GM12878 (cell line): ENCODE measurements at regions not wholly inside any gene's neighbourhood (a gene's known extent, or its start where the extent isn't known, plus 50 kb on each side); places are given as distances from the start of the nearest gene placed in this dataset.

Source experiments
- ATAC-seq: fragments of 200-7000 bp; cut with Tn5 transposase; 3 replicates; pipeline ENCODE4 v1.9.1; 2020; ENCODE audit warnings: mild to moderate bottlenecking, moderate library complexity
- BruUV-seq: library from RNA; stranded (reverse); fragments of 400-500 nt; replicated peaks from 2 replicates; lab custom pipeline; 2021; lab: Mats Ljungman, UMichigan
- CTCF ChIA-PET: fragments of 300-600 bp; sonication (Branson Sonifier 250); formaldehyde crosslinking; extraction: SDS; loops from one replicate; lab custom pipeline; 2021; ENCODE audit warnings: inconsistent platforms; lab: Yijun Ruan, JAX
- POLR2A ChIA-PET: fragments of 350-600 bp; formaldehyde crosslinking; extraction: SDS; loops from one replicate; lab custom pipeline; 2021; ENCODE audit warnings: inconsistent platforms; lab: Charles Lee
- RAD21 ChIA-PET: fragments of 300-600 bp; sonication (Branson Sonifier 250); formaldehyde crosslinking; loops from one replicate; lab custom pipeline; 2023; ENCODE audit warnings: antibody characterized with exemption; ENCODE audit not compliant: unreplicated experiment; lab: Charles Lee
- SMC1A ChIA-PET: fragments of 300-600 bp; sonication (Branson Sonifier 250); formaldehyde crosslinking; loops from one replicate; lab custom pipeline; 2023; ENCODE audit not compliant: unreplicated experiment, uncharacterized antibody; lab: Charles Lee
- DNase-seq: peaks from one replicate; pipeline ENCODE4 v3.0.0-alpha.2; 2011; ENCODE audit warnings: low read depth, low spot score
- FAIRE-seq: peaks from 3 replicates; lab custom pipeline; 2011; peaks lifted over from hg19 to GRCh38; lab: Jason Lieb, UNC
- H2AFZ ChIP-seq: 2 replicates; pipeline ENCODE4 v1.6.0; 2011; ENCODE audit warnings: low read depth, low read length, control low read depth; ENCODE audit not compliant: control insufficient read depth
- H3K27ac ChIP-seq: 2 replicates; pipeline ENCODE4 v1.5.1; 2011; ENCODE audit warnings: control low read depth; ENCODE audit not compliant: control insufficient read depth, insufficient read depth
- H3K27me3 ChIP-seq, 2 experiments: replicated peaks in 1 of 2; 2 replicates each; pipeline versions ENCODE4 v1.6.0 to v1.6.1; 2011; ENCODE audit warnings: low read length in 1 of 2; ENCODE audit not compliant: control insufficient read depth in 2 of 2, insufficient read depth in 2 of 2
- H3K36me3 ChIP-seq, 2 experiments: 2 replicates each; pipeline ENCODE4 v1.5.1; 2011; ENCODE audit warnings: low read length in 1 of 2; ENCODE audit not compliant: control insufficient read depth in 2 of 2, insufficient read depth in 2 of 2
- H3K4me1 ChIP-seq: 2 replicates; pipeline ENCODE4 v1.6.1; 2011; ENCODE audit warnings: mild to moderate bottlenecking, low read length, moderate library complexity, mixed read lengths; ENCODE audit not compliant: control insufficient read depth, insufficient read depth
- H3K4me2 ChIP-seq: 2 replicates; pipeline ENCODE4 v1.6.0; 2011; ENCODE audit warnings: control low read depth; ENCODE audit not compliant: control insufficient read depth, insufficient read depth
- H3K4me3 ChIP-seq: fragments of 200-600 bp; sonication (generic); 2 replicates; pipeline ENCODE4 v1.5.1; 2016
- H3K79me2 ChIP-seq: 2 replicates; pipeline ENCODE4 v1.6.0; 2011; ENCODE audit warnings: low read length; ENCODE audit not compliant: control insufficient read depth, insufficient read depth
- H3K9ac ChIP-seq: 2 replicates; pipeline ENCODE4 v1.8.0; 2011; ENCODE audit warnings: low read length, control low read depth, mixed read lengths; ENCODE audit not compliant: control insufficient read depth, insufficient read depth
- H3K9me3 ChIP-seq: replicated peaks from 3 replicates; pipeline ENCODE4 v1.5.1; 2011; ENCODE audit warnings: mild to moderate bottlenecking, low read length; ENCODE audit not compliant: control insufficient read depth, insufficient read depth
- H4K20me1 ChIP-seq: 2 replicates; pipeline ENCODE4 v1.6.0; 2011; ENCODE audit not compliant: control insufficient read depth, insufficient read depth
- ATF3 ChIP-seq: IDR thresholded peaks from 2 replicates; pipeline ENCODE4 v1.6.1; 2011; ENCODE audit warnings: low read depth, mild to moderate bottlenecking, low read length, moderate library complexity, borderline replicate concordance; ENCODE audit errors: extremely low read depth
- BMI1 ChIP-seq: fragments of 450-650 bp; IDR thresholded peaks from 2 replicates; pipeline ENCODE4 v1.6.1; 2016; ENCODE audit warnings: mild to moderate bottlenecking, moderate library complexity, borderline replicate concordance
- CBX3 ChIP-seq: fragments of 200-600 bp; sonication (generic); IDR thresholded peaks from 2 replicates; pipeline ENCODE4 v1.6.1; 2016; ENCODE audit warnings: low read depth, borderline replicate concordance
- CHD4 ChIP-seq: fragments of 200-600 bp; sonication (generic); IDR thresholded peaks from 2 replicates; pipeline ENCODE4 v1.6.1; 2016; ENCODE audit warnings: mild to moderate bottlenecking
- E2F8 ChIP-seq: fragments of 450-650 bp; IDR thresholded peaks from 2 replicates; pipeline ENCODE4 v1.6.1; 2018; ENCODE audit warnings: mild to moderate bottlenecking, low read depth, moderate library complexity; ENCODE audit not compliant: partially characterized antibody
- EZH2 ChIP-seq: IDR thresholded peaks from 2 replicates; pipeline ENCODE4 v1.6.1; 2012; ENCODE audit warnings: low read depth, mild to moderate bottlenecking, control low read depth, inconsistent platforms, low read length, borderline replicate concordance; ENCODE audit not compliant: control insufficient read depth
- KLF5 ChIP-seq: fragments of 450-650 bp; IDR thresholded peaks from 2 replicates; pipeline ENCODE4 v1.6.1; 2014; ENCODE audit warnings: mild to moderate bottlenecking; ENCODE audit not compliant: partially characterized antibody
- MEF2A ChIP-seq: IDR thresholded peaks from 2 replicates; pipeline ENCODE4 v1.6.1; 2011; ENCODE audit warnings: low read depth, mild to moderate bottlenecking, low read length, moderate library complexity; ENCODE audit not compliant: insufficient read depth
- PAX5 ChIP-seq: IDR thresholded peaks from 2 replicates; pipeline ENCODE4 v1.6.1; 2011; ENCODE audit warnings: low read depth, low read length, borderline replicate concordance
- PML ChIP-seq: IDR thresholded peaks from 2 replicates; pipeline ENCODE4 v1.6.1; 2012; ENCODE audit warnings: low read length, inconsistent platforms
- POLR2AphosphoS5 ChIP-seq: IDR thresholded peaks from 2 replicates; pipeline ENCODE4 v1.6.1; 2011; ENCODE audit warnings: mild to moderate bottlenecking, low read length, inconsistent platforms
- SMAD5 ChIP-seq: IDR thresholded peaks from 2 replicates; pipeline ENCODE4 v1.6.1; 2016; ENCODE audit warnings: antibody characterized with exemption, low read depth
- WRNIP1 ChIP-seq: IDR thresholded peaks from 2 replicates; pipeline ENCODE4 v1.6.1; 2011; ENCODE audit warnings: low read depth, low read length, improper control_type of control experiment, borderline replicate concordance
- WGBS: methylation state at CpG from one replicate; pipeline ENCODE4 v1.1.6; 2016; ENCODE audit warnings: low lambda C conversion rate; ENCODE audit not compliant: insufficient replicate concordance, insufficient coverage; ENCODE audit errors: missing lambda C conversion rate; 5-methylcytosine and 5-hydroxymethylcytosine counted together
- in situ Hi-C: fragments of 300-500 bp; cut with MboI; formaldehyde crosslinking; loops from 9 replicates; pipeline ENCODE4 v1.14.3; 2018; ENCODE audit warnings: mixed read lengths
- intact Hi-C: fragments of 100-400 bp; cut with micrococcal nuclease; formaldehyde crosslinking; loops from one replicate; pipeline ENCODE4 v1.14.2; 2022; ENCODE audit not compliant: unreplicated experiment

GRCh38 chr14:106419376-106419965 lies 893.1 kb downstream of the TMEM121 start:
- Histone ChIP-seq H3K4me3 (no peak overlapping the region), H3K4me2 (no peak overlapping the region), H3K27me3 (peaks cover 0 to 3% of the 10 kb centered on the region in 2 experiments; a peak in 3 of 4 replicates), H2AFZ (no peak overlapping the region), H3K36me3 (no peaks in the 10 kb centered on the region), H3K9me3 (no peaks in the 10 kb centered on the region), H4K20me1 (no peaks in the 10 kb centered on the region), H3K79me2 (no peaks in the 10 kb centered on the region), H3K4me1 (no peaks in the 10 kb centered on the region), H3K9ac (no peak overlapping the region), H3K27ac (no peak overlapping the region)
- ChIA-PET RAD21 (interaction anchor here (1.0 to 1.3 kb wide), 2 partner anchors 46 to 107 kb away, joined by 3 to 4 read pairs; no protein-coding TSS in a partner anchor), SMC1A (interaction anchor here (1.4 to 1.8 kb wide), 3 partner anchors 10 to 52 kb away, joined by 3 to 4 read pairs (median 4); no protein-coding TSS in a partner anchor), CTCF (interaction anchor here (0.9 to 13.4 kb wide), 19 partner anchors 8 to 590 kb away, joined by 3 to 205 read pairs (median 5); no protein-coding TSS in a partner anchor), POLR2A (no interaction called here)
- intact Hi-C loops (loop anchor here (5.0 to 10.0 kb wide), 2 partner anchors 102 to 885 kb away; no protein-coding TSS in a partner anchor), in situ Hi-C loops (no loop called here)
- ATAC-seq (no peak), FAIRE-seq (no peak), DNase-seq (no peak)
- TF ChIP-seq POLR2AphosphoS5 (no peak), EZH2 (no peak), E2F8 (no peak), PML (no peak), KLF5 (no peak), CBX3 (no peak), ATF3 (no peak), PAX5 (no peak), WRNIP1 (no peak), MEF2A (no peak), SMAD5 (no peak), CHD4 (no peak), BMI1 (no peak)
- WGBS, result 49% methylated on average over 5 of the region's 5 CpGs
- BruUV-seq, result no TSS peak
